Pancreas (tissue), 10 donors: ENCODE measurements at regions not wholly inside any gene's neighbourhood (a gene's known extent, or its start where the extent isn't known, plus 50 kb on each side); places are given as distances from the start of the nearest gene placed in this dataset.

Experiments used
- ATAC-seq, 4 donors: fragments of 200-7000 bp; cut with Tn5 transposase; one replicate each; pipeline versions ENCODE4 v1.8.0 to v1.9.1; 2020; ENCODE audit warnings: mild to moderate bottlenecking in 4 of 4, moderate library complexity in 4 of 4
- DNase-seq, 6 donors: peaks; one replicate each; pipeline ENCODE4 v3.0.0-alpha.2; 2020
- FAIRE-seq: peaks from 2 replicates; lab custom pipeline; 2012; peaks lifted over from hg19 to GRCh38; lab: Jason Lieb, UNC
- H3K27ac ChIP-seq, 4 donors: fragments of 200-600 bp; sonication (generic); 1 replicate in 3 of 4; 2 replicates in 1 of 4; pipeline versions ENCODE4 v1.5.0 to v1.8.0; 2020
- H3K27me3 ChIP-seq, 4 donors: fragments of 200-600 bp; one replicate each; pipeline ENCODE4 v1.8.0; 2021
- H3K36me3 ChIP-seq, 3 donors: fragments of 200-600 bp; sonication (generic) in 1 of 3; one replicate each; pipeline versions ENCODE4 v1.5.0 to v1.8.0; 2020 to 2021
- H3K4me1 ChIP-seq, 3 donors: fragments of 200-600 bp; one replicate each; pipeline ENCODE4 v1.8.0; 2021
- H3K4me3 ChIP-seq, 4 donors: fragments of 200-600 bp; sonication (generic) in 2 of 4; one replicate each; pipeline versions ENCODE4 v1.5.0 to v1.8.0; 2020 to 2021
- H3K9me3 ChIP-seq, 4 donors: fragments of 200-600 bp; one replicate each; pipeline ENCODE4 v1.8.0; 2021
- WGBS, 2 donors: extraction: QIAGEN DNeasy Blood & Tissue Kit; methylation state at CpG; one replicate each; pipeline ENCODE4 v1.1.7; 2013; 5-methylcytosine and 5-hydroxymethylcytosine counted together
- intact Hi-C, 3 donors: fragments of 100-400 bp; cut with DNase I; formaldehyde crosslinking; loops; one replicate each; pipeline versions ENCODE4 v1.11.1 to v1.14.2; 2022
- TF ChIP-seq, protein P1 (sequence below), 4 donors: fragments of 200-600 bp; sonication (generic) in 3 of 4; IDR thresholded peaks; one replicate each; pipeline versions ENCODE4 v1.5.0 to v1.8.0; 2021; ENCODE audit warnings: antibody characterized with exemption in 4 of 4
- donor health status: healthy with polysubstance abuse.
- donor health status: DM: no; HTN: no; CAD: no; lungs with moderate emphysema.
- donor health status: DM: no; HTN: no; CAD: no.
- donor health status: control.
- donor health status: control.
- donor health status: Bipolar disorder and iron deficiency.
- donor health status: DM: yes; HTN: yes; CAD: no.
- donor health status: DM: no; HTN: no; CAD: no.
- donor health status: DM: no; HTN: no; CAD: no.
- donor health status: DM: yes; HTN: yes; CAD: no.

DNA sequence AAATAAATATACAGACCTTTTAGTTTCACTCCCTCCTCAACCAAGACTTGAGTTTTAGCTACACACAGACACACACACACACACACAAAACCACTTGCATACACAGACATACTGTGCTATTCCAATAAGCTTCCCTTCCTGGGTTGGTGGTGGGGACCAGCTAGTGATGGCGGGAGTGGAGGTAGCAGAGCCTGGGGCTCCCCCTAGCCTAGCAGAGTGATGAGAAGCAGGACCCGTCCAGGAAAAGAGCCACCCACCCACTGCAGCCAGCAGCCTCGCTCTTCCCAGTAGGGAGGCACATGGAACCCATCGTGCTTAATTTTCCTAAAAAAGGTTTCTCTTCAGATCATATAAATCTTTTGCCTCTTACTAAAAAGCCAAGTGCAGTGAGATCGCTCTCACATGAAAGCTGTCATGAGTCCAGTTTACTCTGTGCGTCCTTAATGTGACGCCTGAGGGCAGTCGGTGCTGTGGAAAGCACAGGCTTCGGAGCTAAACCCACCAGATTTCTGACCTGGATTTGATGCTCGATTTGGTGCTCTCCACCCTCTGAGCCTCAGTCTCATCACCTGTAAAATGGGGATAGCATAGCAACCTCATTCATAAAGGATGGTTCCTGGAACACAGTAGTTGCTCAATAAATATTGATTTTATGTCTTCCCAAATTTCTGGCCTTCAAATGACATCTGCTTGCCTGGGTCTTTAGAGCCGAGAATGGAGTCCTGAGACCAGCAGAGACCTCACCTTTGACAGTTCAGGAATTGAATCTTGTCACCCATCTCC, 60.1 kb upstream of the YWHAQ start:
- intact Hi-C loops = no loop called here
- H3K4me3 ChIP-seq = no peak overlapping the region
- no peaks in the 10 kb centered on the region for H3K9me3 ChIP-seq
- no peak overlapping the region for H3K27ac ChIP-seq
- TF ChIP-seq, protein P1, sequence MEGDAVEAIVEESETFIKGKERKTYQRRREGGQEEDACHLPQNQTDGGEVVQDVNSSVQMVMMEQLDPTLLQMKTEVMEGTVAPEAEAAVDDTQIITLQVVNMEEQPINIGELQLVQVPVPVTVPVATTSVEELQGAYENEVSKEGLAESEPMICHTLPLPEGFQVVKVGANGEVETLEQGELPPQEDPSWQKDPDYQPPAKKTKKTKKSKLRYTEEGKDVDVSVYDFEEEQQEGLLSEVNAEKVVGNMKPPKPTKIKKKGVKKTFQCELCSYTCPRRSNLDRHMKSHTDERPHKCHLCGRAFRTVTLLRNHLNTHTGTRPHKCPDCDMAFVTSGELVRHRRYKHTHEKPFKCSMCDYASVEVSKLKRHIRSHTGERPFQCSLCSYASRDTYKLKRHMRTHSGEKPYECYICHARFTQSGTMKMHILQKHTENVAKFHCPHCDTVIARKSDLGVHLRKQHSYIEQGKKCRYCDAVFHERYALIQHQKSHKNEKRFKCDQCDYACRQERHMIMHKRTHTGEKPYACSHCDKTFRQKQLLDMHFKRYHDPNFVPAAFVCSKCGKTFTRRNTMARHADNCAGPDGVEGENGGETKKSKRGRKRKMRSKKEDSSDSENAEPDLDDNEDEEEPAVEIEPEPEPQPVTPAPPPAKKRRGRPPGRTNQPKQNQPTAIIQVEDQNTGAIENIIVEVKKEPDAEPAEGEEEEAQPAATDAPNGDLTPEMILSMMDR (IDR thresholded peaks at IDR 0.05) = no peak
- no peak for DNase-seq
- 91 to 93% methylated on average over 11 of the region's 11 CpGs for WGBS, 2 donors
- H3K27me3 ChIP-seq = no peaks in the 10 kb centered on the region
- no peaks in the 10 kb centered on the region for H3K4me1 ChIP-seq
- no peak for ATAC-seq
- H3K36me3 ChIP-seq = no peaks in the 10 kb centered on the region
- no peak for FAIRE-seq

- FAIRE-seq = no peak
- H3K27ac ChIP-seq = no peak overlapping the region
- H3K4me3 ChIP-seq = no peak overlapping the region
- TF ChIP-seq, protein P1 (IDR thresholded peaks at IDR 0.05) = no peak
- no peaks in the 10 kb centered on the region for H3K9me3 ChIP-seq
- no peaks in the 10 kb centered on the region for H3K4me1 ChIP-seq
- H3K36me3 ChIP-seq = no peaks in the 10 kb centered on the region
- H3K27me3 ChIP-seq = no peaks in the 10 kb centered on the region
- 77 to 80% methylated on average over 20 of the region's 20 CpGs for WGBS, 2 donors
- intact Hi-C loops = no loop called here
- no peak for ATAC-seq
- DNase-seq = no peak
These were observed 61.8 kb upstream of the YWHAQ start for GRCh38 chr2:9692456-9693195.

- WGBS, 2 donors = 80 to 90% methylated on average over 8 of the region's 8 CpGs
- no peak overlapping the region for H3K27ac ChIP-seq
- DNase-seq = no peak
- no peaks in the 10 kb centered on the region for H3K27me3 ChIP-seq
- TF ChIP-seq, protein P1 (IDR thresholded peaks at IDR 0.05) = no peak
- intact Hi-C loops = no loop called here
- no peaks in the 10 kb centered on the region for H3K9me3 ChIP-seq
- H3K4me1 ChIP-seq = no peaks in the 10 kb centered on the region
- ATAC-seq = peak in 2 of 4 donors; percentile 12 to 38
- no peaks in the 10 kb centered on the region for H3K36me3 ChIP-seq
- FAIRE-seq = no peak
- H3K4me3 ChIP-seq = no peak overlapping the region
These were observed 62.3 kb upstream of the YWHAQ start for GRCh38 chr2:9693196-9693491.

- H3K36me3 ChIP-seq = no peaks in the 10 kb centered on the region
- TF ChIP-seq, protein P1 (IDR thresholded peaks at IDR 0.05) = no peak
- FAIRE-seq (no peak), ATAC-seq (no peak), DNase-seq (no peak)
- no peak overlapping the region for H3K27ac ChIP-seq
- H3K9me3 ChIP-seq = no peaks in the 10 kb centered on the region
- H3K4me3 ChIP-seq = no peak overlapping the region
- intact Hi-C loops = no loop called here
- H3K4me1 ChIP-seq = no peaks in the 10 kb centered on the region
- no peaks in the 10 kb centered on the region for H3K27me3 ChIP-seq
- WGBS, 2 donors = 85 to 87% methylated on average over 16 of the region's 16 CpGs
These were observed 62.8 kb upstream of the YWHAQ start for GRCh38 chr2:9693646-9694045.
